ENCODE measurements at regions not wholly inside any gene's neighbourhood (a gene's known extent, or its start where the extent isn't known, plus 50 kb on each side); places are given as distances from the start of the nearest gene placed in this dataset.

- Mint-ChIP-seq H3K27ac (no peak overlapping the region), H3K4me3 (no peak overlapping the region), H3K27me3 (ENCODE audit: low read depth in 2 of 2) (no peaks in the 10 kb centered on the region), H3K36me3 (no peaks in the 10 kb centered on the region), H3K9me3 (peaks cover 7 to 18% of the 10 kb centered on the region in 2 donors), H3K4me1 (no peaks in the 10 kb centered on the region)
- ATAC-seq (no peak), DNase-seq (no peak)
- Histone ChIP-seq H3K27ac (ENCODE audit: low read length) (no peak overlapping the region), H3K4me1 (ENCODE audit: control insufficient read depth, insufficient read depth, low read length) (no peaks in the 10 kb centered on the region), H3K9me3 (ENCODE audit: control insufficient read depth, insufficient read depth, low read length) (no peaks in the 10 kb centered on the region), H3K4me3 (ENCODE audit: low read length) (no peak overlapping the region), H3K36me3 (ENCODE audit: control insufficient read depth, insufficient read depth, low read length) (no peaks in the 10 kb centered on the region), H3K27me3 (ENCODE audit: control insufficient read depth, insufficient read depth, low read length) (no peaks in the 10 kb centered on the region)
- no peak for TF ChIP-seq CTCF (IDR thresholded peaks at IDR 0.05)
- intact Hi-C loops (cut with micrococcal nuclease): no loop called here
- 69% methylated on average over 3 of the region's 3 CpGs for WGBS (ENCODE audit: insufficient coverage)
These were observed 273.1 kb upstream of the SLITRK5 start for GRCh38 chr13:87398047-87398446.

- no peak for ATAC-seq
- Mint-ChIP-seq H3K36me3 (no peaks in the 10 kb centered on the region), H3K4me3 (no peak overlapping the region), H3K27ac (no peak overlapping the region), H3K9me3 (peaks cover 16 to 19% of the 10 kb centered on the region in 2 donors), H3K4me1 (no peaks in the 10 kb centered on the region), H3K27me3 (ENCODE audit: low read depth in 2 of 2) (no peaks in the 10 kb centered on the region)
- no peak overlapping the region for H3K4me3 ChIP-seq (ENCODE audit: low read length)
- DNase-seq: no peak
- no peak overlapping the region for H3K27ac ChIP-seq (ENCODE audit: low read length)
- H3K27me3 ChIP-seq (ENCODE audit: control insufficient read depth, insufficient read depth, low read length): no peaks in the 10 kb centered on the region
- no peaks in the 10 kb centered on the region for H3K36me3 ChIP-seq (ENCODE audit: control insufficient read depth, insufficient read depth, low read length)
- WGBS (ENCODE audit: insufficient coverage): 52% methylated on average over 3 of the region's 4 CpGs
- no peaks in the 10 kb centered on the region for H3K4me1 ChIP-seq (ENCODE audit: control insufficient read depth, insufficient read depth, low read length)
- no peak for TF ChIP-seq CTCF (IDR thresholded peaks at IDR 0.05)
- intact Hi-C loops (cut with micrococcal nuclease): no loop called here
- H3K9me3 ChIP-seq (ENCODE audit: control insufficient read depth, insufficient read depth, low read length): no peaks in the 10 kb centered on the region
These were observed 267.3 kb upstream of the SLITRK5 start for GRCh38 chr13:87403748-87404432.

- intact Hi-C loops (cut with micrococcal nuclease): loop anchor here (2.0 kb wide), 1 partner anchor 54 kb away; no protein-coding TSS in a partner anchor
- H3K4me3 Mint-ChIP-seq: no peak overlapping the region
- no peaks in the 10 kb centered on the region for H3K36me3 Mint-ChIP-seq
- Histone ChIP-seq H3K9me3 (ENCODE audit: control insufficient read depth, insufficient read depth, low read length) (no peaks in the 10 kb centered on the region), H3K4me1 (ENCODE audit: control insufficient read depth, insufficient read depth, low read length) (no peaks in the 10 kb centered on the region), H3K36me3 (ENCODE audit: control insufficient read depth, insufficient read depth, low read length) (no peaks in the 10 kb centered on the region), H3K27ac (ENCODE audit: low read length) (no peak overlapping the region), H3K4me3 (ENCODE audit: low read length) (no peak overlapping the region), H3K27me3 (ENCODE audit: control insufficient read depth, insufficient read depth, low read length) (no peaks in the 10 kb centered on the region)
- no peaks in the 10 kb centered on the region for H3K27me3 Mint-ChIP-seq (ENCODE audit: low read depth in 2 of 2)
- peaks cover 7 to 10% of the 10 kb centered on the region in 2 donors for H3K9me3 Mint-ChIP-seq
- H3K27ac Mint-ChIP-seq: no peak overlapping the region
- H3K4me1 Mint-ChIP-seq: no peaks in the 10 kb centered on the region
- DNase-seq: no peak
- ATAC-seq: no peak
- no peak for TF ChIP-seq CTCF (IDR thresholded peaks at IDR 0.05)
These were observed 244.4 kb upstream of the SLITRK5 start for GRCh38 chr13:87426742-87427141.

- WGBS (ENCODE audit: insufficient coverage): 43% methylated on average over 2 of the region's 2 CpGs
- no peaks in the 10 kb centered on the region for H3K4me1 Mint-ChIP-seq
These were observed 227.0 kb upstream of the SLITRK5 start for GRCh38 chr13:87444135-87444534.

More at GRCh38 chr13:87444135-87444534, 227.0 kb upstream of the SLITRK5 start:
- H3K4me3 Mint-ChIP-seq: no peak overlapping the region
- TF ChIP-seq CTCF (IDR thresholded peaks at IDR 0.05): no peak
- no peaks in the 10 kb centered on the region for H3K27me3 ChIP-seq (ENCODE audit: control insufficient read depth, insufficient read depth, low read length)
- no peaks in the 10 kb centered on the region for H3K27me3 Mint-ChIP-seq (ENCODE audit: low read depth in 2 of 2)
- no peaks in the 10 kb centered on the region for H3K36me3 ChIP-seq (ENCODE audit: control insufficient read depth, insufficient read depth, low read length)
- no peaks in the 10 kb centered on the region for H3K4me1 ChIP-seq (ENCODE audit: control insufficient read depth, insufficient read depth, low read length)
- H3K36me3 Mint-ChIP-seq: no peaks in the 10 kb centered on the region
- no peak for ATAC-seq
- intact Hi-C loops (cut with micrococcal nuclease): no loop called here
- H3K9me3 Mint-ChIP-seq: peaks cover 2 to 14% of the 10 kb centered on the region in 2 donors
- H3K27ac Mint-ChIP-seq: no peak overlapping the region
- no peak overlapping the region for H3K4me3 ChIP-seq (ENCODE audit: low read length)
- no peak overlapping the region for H3K27ac ChIP-seq (ENCODE audit: low read length)
- no peaks in the 10 kb centered on the region for H3K9me3 ChIP-seq (ENCODE audit: control insufficient read depth, insufficient read depth, low read length)
- no peak for DNase-seq
